Activated T-cell treated with anti-CD3 and anti-CD28 coated beads, Interleukin-2, amount 50 U/mL, for 72 hours (primary cell): ENCODE measurements at regions not wholly inside any gene's neighbourhood (a gene's known extent, or its start where the extent isn't known, plus 50 kb on each side); places are given as distances from the start of the nearest gene placed in this dataset.

Source experiments
- ATAC-seq, 2 donors: fragments of 150-1000 bp; cut with Tn5 transposase; replicated peaks in 1 of 2; 2 replicates each; pipeline ENCODE4 v1.10.0; 2021; ENCODE audit warnings: moderate library complexity in 2 of 2, mild to moderate bottlenecking in 1 of 2
- DNase-seq, 2 donors: peaks; one replicate each; pipeline ENCODE4 v3.0.0; 2021 to 2022; ENCODE audit warnings: mixed read lengths in 1 of 2
- H3K27ac Mint-ChIP-seq: one replicate; pipeline ENCODE4 v1.8.0; 2022; ENCODE audit warnings: mild to moderate bottlenecking, moderate library complexity, mixed read lengths
- H3K27me3 Mint-ChIP-seq: one replicate; pipeline ENCODE4 v1.8.0; 2022; ENCODE audit warnings: low read depth, mixed read lengths
- H3K36me3 Mint-ChIP-seq, 2 donors: one replicate each; pipeline ENCODE4 v1.8.0; 2022; ENCODE audit warnings: mixed read lengths in 2 of 2, mild to moderate bottlenecking in 1 of 2; ENCODE audit not compliant: insufficient read depth in 2 of 2
- H3K4me1 Mint-ChIP-seq: one replicate; pipeline ENCODE4 v1.8.0; 2022; ENCODE audit warnings: low read depth, mixed read lengths
- H3K4me3 Mint-ChIP-seq, 2 donors: one replicate each; pipeline ENCODE4 v1.8.0; 2022; ENCODE audit warnings: mild to moderate bottlenecking in 2 of 2, mixed read lengths in 2 of 2, moderate library complexity in 2 of 2
- H3K9me3 Mint-ChIP-seq, 2 donors: one replicate each; pipeline ENCODE4 v1.8.0; 2022; ENCODE audit warnings: mixed read lengths in 2 of 2

DNA sequence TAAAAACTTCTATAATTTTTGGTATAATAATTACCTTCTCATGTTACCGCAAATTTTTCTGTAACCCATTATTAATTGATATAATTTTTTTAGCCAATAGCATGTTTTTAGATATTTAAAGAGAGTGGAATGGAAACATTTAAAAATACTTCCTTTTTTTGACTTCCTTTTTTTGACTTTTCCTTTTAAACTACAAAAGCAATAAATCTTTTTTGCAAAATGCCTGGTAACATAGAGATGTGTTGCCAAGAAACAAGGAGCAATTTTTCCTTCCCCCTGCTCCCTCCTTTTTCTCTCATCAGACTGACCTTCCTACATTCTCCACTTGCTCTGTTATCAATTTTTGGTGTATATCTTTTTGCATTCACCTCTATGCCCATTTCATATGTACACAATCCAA is 666.2 kb downstream of the ADGRL2 start:
- ATAC-seq = no peak
- no peak overlapping the region for H3K27ac Mint-ChIP-seq

DNA sequence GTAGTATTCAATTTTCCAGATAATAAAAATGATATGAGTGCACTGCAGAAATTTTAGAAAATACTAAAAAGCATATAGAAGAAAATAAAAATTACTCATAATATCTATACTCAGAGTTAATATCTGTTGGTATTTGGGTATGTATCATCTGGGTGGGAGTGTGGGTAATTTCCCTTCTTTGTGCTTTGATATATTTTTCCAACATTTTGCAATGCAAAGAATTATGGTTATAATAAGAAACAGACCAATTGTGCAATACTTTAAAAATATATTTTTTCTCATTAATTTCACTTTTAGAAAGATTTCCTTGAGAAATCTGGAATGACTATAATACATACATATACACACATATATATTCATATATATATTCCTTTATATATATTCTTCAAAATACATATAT is 665.7 kb downstream of the ADGRL2 start:
- H3K27ac Mint-ChIP-seq = no peak overlapping the region
- ATAC-seq = no peak

More for the DNA sequence above, 666.2 kb downstream of the ADGRL2 start:
- Mint-ChIP-seq H3K9me3 (no peaks in the 10 kb centered on the region), H3K27me3 (no peaks in the 10 kb centered on the region), H3K4me3 (no peak overlapping the region), H3K36me3 (no peaks in the 10 kb centered on the region), H3K4me1 (no peaks in the 10 kb centered on the region)
- no peak for DNase-seq

GRCh38 chr1:82465024-82465423 is 664.3 kb downstream of the ADGRL2 start:
- no peaks in the 10 kb centered on the region for H3K4me1 Mint-ChIP-seq
- H3K4me3 Mint-ChIP-seq = no peak overlapping the region
- no peaks in the 10 kb centered on the region for H3K9me3 Mint-ChIP-seq
- no peak for DNase-seq
- ATAC-seq = no peak
- H3K36me3 Mint-ChIP-seq = no peaks in the 10 kb centered on the region
- no peaks in the 10 kb centered on the region for H3K27me3 Mint-ChIP-seq
- H3K27ac Mint-ChIP-seq = no peak overlapping the region

More for the DNA sequence above, 665.7 kb downstream of the ADGRL2 start:
- Mint-ChIP-seq H3K9me3 (no peaks in the 10 kb centered on the region), H3K4me3 (no peak overlapping the region), H3K27me3 (no peaks in the 10 kb centered on the region), H3K4me1 (no peaks in the 10 kb centered on the region), H3K36me3 (no peaks in the 10 kb centered on the region)
- no peak for DNase-seq

DNA sequence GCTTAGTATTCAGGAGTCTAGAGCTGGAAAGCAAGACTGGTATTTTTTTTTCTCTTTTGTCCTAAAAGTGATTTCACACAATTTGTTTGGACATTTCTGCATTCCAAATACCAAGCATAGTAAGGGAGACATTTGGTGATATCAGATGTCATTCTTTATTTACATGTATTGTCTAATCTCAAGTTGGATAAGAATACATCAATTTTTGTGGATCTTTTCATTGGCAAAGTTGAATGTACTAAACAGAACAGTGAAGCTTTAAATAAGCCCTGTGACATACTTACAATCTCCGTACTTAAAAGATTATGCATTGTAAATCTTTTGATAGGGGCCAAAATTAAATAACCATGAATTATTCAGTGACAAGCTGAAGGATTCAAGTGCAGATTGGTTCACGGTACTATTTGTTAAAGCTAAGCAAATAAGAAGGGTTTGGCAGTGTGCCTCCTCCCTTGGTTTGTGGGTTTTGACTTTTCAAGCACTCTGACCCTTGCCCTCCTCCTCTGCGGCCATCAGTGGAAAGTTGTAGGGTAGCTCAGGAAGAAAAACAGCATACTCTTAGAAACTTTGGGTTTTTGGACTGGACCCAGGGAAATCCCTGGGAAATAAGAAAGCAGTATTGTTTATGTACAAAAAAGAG is 663.7 kb downstream of the ADGRL2 start:
- DNase-seq = no peak
- ATAC-seq = no peak
- Mint-ChIP-seq H3K4me1 (no peaks in the 10 kb centered on the region), H3K4me3 (no peak overlapping the region), H3K9me3 (no peaks in the 10 kb centered on the region), H3K27me3 (no peaks in the 10 kb centered on the region), H3K27ac (no peak overlapping the region), H3K36me3 (no peaks in the 10 kb centered on the region)

GRCh38 chr1:82463951-82464350 is 663.2 kb downstream of the ADGRL2 start:
- no peaks in the 10 kb centered on the region for H3K36me3 Mint-ChIP-seq
- ATAC-seq (no peak), DNase-seq (no peak)
- no peak overlapping the region for H3K4me3 Mint-ChIP-seq
- no peaks in the 10 kb centered on the region for H3K27me3 Mint-ChIP-seq
- no peaks in the 10 kb centered on the region for H3K4me1 Mint-ChIP-seq
- no peaks in the 10 kb centered on the region for H3K9me3 Mint-ChIP-seq
- H3K27ac Mint-ChIP-seq = no peak overlapping the region

GRCh38 chr1:82462366-82462765 is 661.6 kb downstream of the ADGRL2 start:
- no peak for ATAC-seq
- DNase-seq = no peak
- Mint-ChIP-seq H3K9me3 (no peaks in the 10 kb centered on the region), H3K4me3 (no peak overlapping the region), H3K27ac (no peak overlapping the region), H3K4me1 (no peaks in the 10 kb centered on the region), H3K36me3 (no peaks in the 10 kb centered on the region), H3K27me3 (no peaks in the 10 kb centered on the region)

- peaks cover 6 to 8% of the 10 kb centered on the region in 2 donors for H3K9me3 Mint-ChIP-seq
- DNase-seq (no peak), ATAC-seq (peak; percentile 15 to 51)
- no peaks in the 10 kb centered on the region for H3K27me3 Mint-ChIP-seq
- H3K4me3 Mint-ChIP-seq = no peak overlapping the region
- H3K27ac Mint-ChIP-seq = no peak overlapping the region
- no peaks in the 10 kb centered on the region for H3K36me3 Mint-ChIP-seq
- no peaks in the 10 kb centered on the region for H3K4me1 Mint-ChIP-seq
Observed at GRCh38 chr1:82455342-82455741, 654.6 kb downstream of the ADGRL2 start.

GRCh38 chr1:82454431-82454830 is 653.7 kb downstream of the ADGRL2 start:
- Mint-ChIP-seq H3K4me3 (no peak overlapping the region), H3K9me3 (peaks cover 8 to 9% of the 10 kb centered on the region in 2 donors), H3K36me3 (no peaks in the 10 kb centered on the region), H3K27ac (no peak overlapping the region), H3K27me3 (no peaks in the 10 kb centered on the region), H3K4me1 (no peaks in the 10 kb centered on the region)
- no peak for DNase-seq
- no peak for ATAC-seq

GRCh38 chr1:82453511-82454185 is 652.9 kb downstream of the ADGRL2 start:
- Mint-ChIP-seq H3K4me1 (no peaks in the 10 kb centered on the region), H3K9me3 (peaks cover 8 to 9% of the 10 kb centered on the region in 2 donors), H3K4me3 (no peak overlapping the region), H3K27ac (no peak overlapping the region), H3K36me3 (no peaks in the 10 kb centered on the region), H3K27me3 (no peaks in the 10 kb centered on the region)
- ATAC-seq = no peak
- no peak for DNase-seq

DNA sequence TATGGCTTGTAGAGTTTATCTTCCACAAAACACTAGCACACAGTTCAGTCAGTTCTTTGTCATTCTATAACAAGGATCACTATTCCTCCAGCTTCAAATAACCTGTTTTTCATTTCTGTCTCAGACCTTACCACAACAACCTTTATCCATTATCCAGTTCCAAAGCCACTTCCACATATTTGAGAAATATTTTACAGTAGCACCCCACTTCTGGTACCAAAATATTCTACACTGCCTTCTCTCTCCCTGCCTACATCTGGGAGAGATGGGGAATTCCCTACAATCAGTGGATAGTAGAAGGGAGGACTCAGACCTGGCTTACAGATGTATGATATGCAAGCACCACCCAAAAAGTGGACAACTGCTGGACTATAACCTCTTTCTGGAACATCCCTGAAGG is 651.4 kb downstream of the ADGRL2 start:
- Mint-ChIP-seq H3K4me3 (no peak overlapping the region), H3K4me1 (no peaks in the 10 kb centered on the region), H3K36me3 (no peaks in the 10 kb centered on the region), H3K27me3 (no peaks in the 10 kb centered on the region), H3K27ac (no peak overlapping the region), H3K9me3 (peaks cover 8 to 9% of the 10 kb centered on the region in 2 donors)
- no peak for DNase-seq
- no peak for ATAC-seq

DNA sequence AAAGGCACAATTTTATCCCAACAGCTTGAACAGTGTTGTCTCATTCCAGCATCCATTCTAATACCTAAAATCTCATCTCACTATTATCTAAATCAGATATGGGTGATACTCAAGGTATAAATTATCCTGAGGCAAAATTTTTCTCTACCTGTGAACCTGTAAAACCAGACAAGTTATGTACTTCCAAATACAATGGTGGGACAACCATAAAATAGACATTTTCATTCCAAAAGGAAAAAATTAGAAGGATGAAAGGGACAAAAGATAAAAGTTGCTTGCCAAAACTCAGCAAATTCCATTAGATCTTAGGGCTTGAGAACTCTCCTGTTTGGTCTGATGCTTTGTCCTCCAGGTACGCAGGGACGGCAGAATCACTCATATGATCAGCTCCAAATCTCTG is 650.5 kb downstream of the ADGRL2 start:
- Mint-ChIP-seq H3K4me3 (no peak overlapping the region), H3K27ac (no peak overlapping the region), H3K36me3 (no peaks in the 10 kb centered on the region), H3K9me3 (peaks cover 8 to 9% of the 10 kb centered on the region in 2 donors), H3K27me3 (no peaks in the 10 kb centered on the region), H3K4me1 (no peaks in the 10 kb centered on the region)
- ATAC-seq (no peak), DNase-seq (no peak)

DNA sequence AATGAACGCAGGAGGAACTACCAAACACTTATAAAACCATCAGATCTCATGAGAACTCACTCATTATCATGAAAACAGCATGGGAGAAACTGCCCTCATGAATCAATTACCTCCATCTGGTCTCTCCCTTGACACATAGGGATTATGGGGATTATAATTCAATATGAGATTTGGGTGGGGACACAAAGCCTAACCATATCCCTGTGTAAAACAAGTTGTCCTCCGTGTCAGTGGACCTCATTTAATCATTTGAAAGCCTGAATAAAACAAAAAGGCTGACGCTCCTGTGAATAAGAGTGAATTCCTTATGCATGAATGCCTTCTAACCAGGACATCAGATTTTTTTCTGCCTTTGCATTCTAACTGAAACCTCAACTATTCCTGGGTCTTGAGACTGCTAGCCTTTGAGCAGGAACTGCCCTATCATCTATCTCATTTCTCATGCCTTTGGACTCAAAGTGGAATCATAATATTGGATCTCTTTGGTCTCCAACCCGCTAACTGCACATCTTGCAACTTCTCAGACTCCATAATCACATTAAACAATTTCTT is 648.8 kb downstream of the ADGRL2 start:
- Mint-ChIP-seq H3K4me1 (no peaks in the 10 kb centered on the region), H3K27me3 (no peaks in the 10 kb centered on the region), H3K9me3 (peaks cover 8 to 9% of the 10 kb centered on the region in 2 donors), H3K36me3 (no peaks in the 10 kb centered on the region), H3K27ac (no peak overlapping the region), H3K4me3 (no peak overlapping the region)
- DNase-seq = no peak
- no peak for ATAC-seq

GRCh38 chr1:82446955-82447354 is 646.2 kb downstream of the ADGRL2 start:
- ATAC-seq = no peak
- peaks cover 2 to 5% of the 10 kb centered on the region in 2 donors for H3K9me3 Mint-ChIP-seq
- H3K4me1 Mint-ChIP-seq = no peaks in the 10 kb centered on the region
- DNase-seq = no peak
- no peak overlapping the region for H3K27ac Mint-ChIP-seq
- no peak overlapping the region for H3K4me3 Mint-ChIP-seq
- no peaks in the 10 kb centered on the region for H3K36me3 Mint-ChIP-seq
- H3K27me3 Mint-ChIP-seq = no peaks in the 10 kb centered on the region

DNA sequence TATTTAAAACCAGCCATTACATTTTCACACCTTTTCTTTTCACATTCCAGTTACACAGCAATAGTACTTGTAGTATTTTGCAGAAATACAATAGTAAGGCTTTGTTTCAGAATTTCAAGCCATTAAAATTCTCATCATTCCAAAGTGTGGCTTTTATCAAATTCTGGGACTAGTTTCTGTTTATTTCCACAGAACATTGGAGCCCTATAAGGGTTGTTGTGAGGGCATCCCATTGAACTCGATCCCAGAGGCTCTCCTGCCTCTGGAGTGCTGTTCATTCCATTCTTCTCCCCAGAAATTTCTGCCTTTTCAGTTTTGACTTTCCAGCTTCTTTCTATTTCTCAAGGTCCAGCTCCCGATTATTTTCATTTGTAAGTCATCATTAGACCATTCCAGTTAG is 645.5 kb downstream of the ADGRL2 start:
- ATAC-seq = no peak
- DNase-seq = no peak
- Mint-ChIP-seq H3K27me3 (no peaks in the 10 kb centered on the region), H3K4me3 (no peak overlapping the region), H3K27ac (no peak overlapping the region), H3K4me1 (no peaks in the 10 kb centered on the region), H3K36me3 (no peaks in the 10 kb centered on the region), H3K9me3 (peaks cover 0 to 3% of the 10 kb centered on the region in 2 donors)
